ENCODE measurements at regions not wholly inside any gene's neighbourhood (a gene's known extent, or its start where the extent isn't known, plus 50 kb on each side); places are given as distances from the start of the nearest gene placed in this dataset.

DNA sequence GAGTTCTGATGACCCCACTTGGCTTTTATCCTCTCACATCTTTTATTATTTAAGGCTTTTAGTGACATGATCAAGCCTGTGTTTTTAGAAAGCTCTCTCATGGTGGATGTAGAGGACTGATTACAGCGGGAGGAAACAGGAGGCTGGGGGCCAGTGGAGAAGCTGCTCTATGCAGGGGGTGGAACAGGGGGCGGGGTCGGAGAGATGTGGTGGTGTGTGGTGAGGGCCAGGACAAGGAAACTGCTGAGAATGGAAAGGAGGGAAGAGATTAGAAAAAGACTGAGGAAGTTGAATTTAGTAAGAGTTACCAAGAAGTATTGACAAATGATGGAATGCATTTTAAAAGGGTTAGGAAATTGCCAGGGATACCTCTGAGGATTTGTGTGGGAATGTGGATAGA lies 292.2 kb downstream of the ZIC3 start (continued):
- no peak for TF ChIP-seq REL (CRISPR knock-in tag; conservative IDR thresholded peaks at IDR 0.05)

GRCh38 chrX:137878401-137878800 lies 312.5 kb downstream of the ZIC3 start:
- POLR2A ChIA-PET = no interaction called here
- intact Hi-C loops (cut with micrococcal nuclease; ENCODE audit: unreplicated experiment) = no loop called here
- no peak for TF ChIP-seq CREM (IDR thresholded peaks at IDR 0.05)
- TF ChIP-seq CREM (CRISPR knock-in tag; IDR thresholded peaks at IDR 0.05) = no peak
- no peak for TF ChIP-seq GTF3A (CRISPR knock-in tag; conservative IDR thresholded peaks at IDR 0.05)
- TF ChIP-seq, protein P1, sequence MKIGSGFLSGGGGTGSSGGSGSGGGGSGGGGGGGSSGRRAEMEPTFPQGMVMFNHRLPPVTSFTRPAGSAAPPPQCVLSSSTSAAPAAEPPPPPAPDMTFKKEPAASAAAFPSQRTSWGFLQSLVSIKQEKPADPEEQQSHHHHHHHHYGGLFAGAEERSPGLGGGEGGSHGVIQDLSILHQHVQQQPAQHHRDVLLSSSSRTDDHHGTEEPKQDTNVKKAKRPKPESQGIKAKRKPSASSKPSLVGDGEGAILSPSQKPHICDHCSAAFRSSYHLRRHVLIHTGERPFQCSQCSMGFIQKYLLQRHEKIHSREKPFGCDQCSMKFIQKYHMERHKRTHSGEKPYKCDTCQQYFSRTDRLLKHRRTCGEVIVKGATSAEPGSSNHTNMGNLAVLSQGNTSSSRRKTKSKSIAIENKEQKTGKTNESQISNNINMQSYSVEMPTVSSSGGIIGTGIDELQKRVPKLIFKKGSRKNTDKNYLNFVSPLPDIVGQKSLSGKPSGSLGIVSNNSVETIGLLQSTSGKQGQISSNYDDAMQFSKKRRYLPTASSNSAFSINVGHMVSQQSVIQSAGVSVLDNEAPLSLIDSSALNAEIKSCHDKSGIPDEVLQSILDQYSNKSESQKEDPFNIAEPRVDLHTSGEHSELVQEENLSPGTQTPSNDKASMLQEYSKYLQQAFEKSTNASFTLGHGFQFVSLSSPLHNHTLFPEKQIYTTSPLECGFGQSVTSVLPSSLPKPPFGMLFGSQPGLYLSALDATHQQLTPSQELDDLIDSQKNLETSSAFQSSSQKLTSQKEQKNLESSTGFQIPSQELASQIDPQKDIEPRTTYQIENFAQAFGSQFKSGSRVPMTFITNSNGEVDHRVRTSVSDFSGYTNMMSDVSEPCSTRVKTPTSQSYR (CRISPR knock-in tag; IDR thresholded peaks at IDR 0.05; ENCODE audit: borderline replicate concordance) = no peak
- TF ChIP-seq BRF2 (CRISPR knock-in tag; IDR thresholded peaks at IDR 0.05) = no peak
- TF ChIP-seq ATF5 (CRISPR knock-in tag; IDR thresholded peaks at IDR 0.05; ENCODE audit: low read depth) = no peak
- no peak for TF ChIP-seq SRF (IDR thresholded peaks at IDR 0.05; ENCODE audit: low read depth, low read length)
- no peak for TF ChIP-seq SIN3B (IDR thresholded peaks at IDR 0.05; ENCODE audit: low read length)
- no peak for TF ChIP-seq ZNF17 (CRISPR knock-in tag; IDR thresholded peaks at IDR 0.05)
- no peak for TF ChIP-seq ZSCAN30 (CRISPR knock-in tag; IDR thresholded peaks at IDR 0.05)
- TF ChIP-seq, protein P2, sequence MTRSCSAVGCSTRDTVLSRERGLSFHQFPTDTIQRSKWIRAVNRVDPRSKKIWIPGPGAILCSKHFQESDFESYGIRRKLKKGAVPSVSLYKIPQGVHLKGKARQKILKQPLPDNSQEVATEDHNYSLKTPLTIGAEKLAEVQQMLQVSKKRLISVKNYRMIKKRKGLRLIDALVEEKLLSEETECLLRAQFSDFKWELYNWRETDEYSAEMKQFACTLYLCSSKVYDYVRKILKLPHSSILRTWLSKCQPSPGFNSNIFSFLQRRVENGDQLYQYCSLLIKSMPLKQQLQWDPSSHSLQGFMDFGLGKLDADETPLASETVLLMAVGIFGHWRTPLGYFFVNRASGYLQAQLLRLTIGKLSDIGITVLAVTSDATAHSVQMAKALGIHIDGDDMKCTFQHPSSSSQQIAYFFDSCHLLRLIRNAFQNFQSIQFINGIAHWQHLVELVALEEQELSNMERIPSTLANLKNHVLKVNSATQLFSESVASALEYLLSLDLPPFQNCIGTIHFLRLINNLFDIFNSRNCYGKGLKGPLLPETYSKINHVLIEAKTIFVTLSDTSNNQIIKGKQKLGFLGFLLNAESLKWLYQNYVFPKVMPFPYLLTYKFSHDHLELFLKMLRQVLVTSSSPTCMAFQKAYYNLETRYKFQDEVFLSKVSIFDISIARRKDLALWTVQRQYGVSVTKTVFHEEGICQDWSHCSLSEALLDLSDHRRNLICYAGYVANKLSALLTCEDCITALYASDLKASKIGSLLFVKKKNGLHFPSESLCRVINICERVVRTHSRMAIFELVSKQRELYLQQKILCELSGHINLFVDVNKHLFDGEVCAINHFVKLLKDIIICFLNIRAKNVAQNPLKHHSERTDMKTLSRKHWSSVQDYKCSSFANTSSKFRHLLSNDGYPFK (CRISPR knock-in tag; IDR thresholded peaks at IDR 0.05; ENCODE audit: borderline replicate concordance) = no peak
- TF ChIP-seq ZFP82 (CRISPR knock-in tag; IDR thresholded peaks at IDR 0.05; ENCODE audit: borderline replicate concordance) = no peak

More at GRCh38 chrX:137878401-137878800, 312.5 kb downstream of the ZIC3 start:
- no peak overlapping the region for H3K27ac ChIP-seq (ENCODE audit: extremely low read length, insufficient read depth, low read length)
- H3K79me2 ChIP-seq (ENCODE audit: insufficient read depth, low read length) = no peaks in the 10 kb centered on the region
- no peaks in the 10 kb centered on the region for H3K36me3 ChIP-seq (replicated peaks in 1 of 2; ENCODE audit: control insufficient read depth in 1 of 2, insufficient read depth in 2 of 2, low read length in 2 of 2)
- no peak for DNase-seq (ENCODE audit: low spot score)
- no peak overlapping the region for H2AFZ ChIP-seq (ENCODE audit: low read length)
- CTCF ChIA-PET (ENCODE audit: low intra/inter-chr PET ratio, low total read pairs) = no interaction called here
- in situ Hi-C loops (cut with HindIII; ENCODE audit: extremely low pct_ligation_motif_present, low pct_unique_long_range_greater_than_20kb) = no loop called here
- H3K9me3 ChIP-seq (ENCODE audit: low read length) = no peaks in the 10 kb centered on the region
- no peaks in the 10 kb centered on the region for H3K27me3 ChIP-seq (ENCODE audit: control insufficient read depth in 1 of 2, insufficient read depth in 2 of 2, low read length in 2 of 2)
- no peak overlapping the region for H3K4me3 ChIP-seq (replicated peaks in 1 of 3; ENCODE audit: insufficient read depth in 1 of 3, low read depth in 2 of 3, low read length in 3 of 3)
- H3K4me2 ChIP-seq (ENCODE audit: low read depth, low read length) = no peak overlapping the region
- H4K20me1 ChIP-seq (ENCODE audit: insufficient read depth, low read length) = no peaks in the 10 kb centered on the region
- no peak for FAIRE-seq
- H3K9ac ChIP-seq (ENCODE audit: insufficient read depth, low read depth, low read length) = no peak overlapping the region
- no peaks in the 10 kb centered on the region for H3K4me1 ChIP-seq (ENCODE audit: insufficient read depth, low read length)
- no TSS peak for BruUV-seq (replicated peaks)
- 2% methylated on average over 3 of the region's 3 CpGs for WGBS (ENCODE audit: low lambda C conversion rate)
- no peak for ATAC-seq
